PFSK-1 (cell line): ENCODE measurements at regions not wholly inside any gene's neighbourhood (a gene's known extent, or its start where the extent isn't known, plus 50 kb on each side); places are given as distances from the start of the nearest gene placed in this dataset.

ENCODE experiments used
- FOXP2 ChIP-seq: optimal IDR thresholded peaks from 2 replicates; pipeline ENCODE3; 2011; ENCODE audit warnings: borderline replicate concordance, control low read depth, inconsistent platforms; ENCODE audit not compliant: insufficient read depth; ENCODE audit errors: extremely low read length, extremely low read depth
- POLR2AphosphoS5 ChIP-seq: IDR thresholded peaks from 2 replicates; pipeline ENCODE4 v1.6.1; 2012; ENCODE audit warnings: low read depth, mild to moderate bottlenecking, control low read depth, low read length, moderate library complexity
- REST ChIP-seq, 2 experiments: IDR thresholded peaks; 2 replicates each; pipeline versions ENCODE4 v1.6.1 to v1.8.0; 2011 to 2012; ENCODE audit warnings: low read depth in 2 of 2, low read length in 2 of 2, control low read depth in 1 of 2, inconsistent platforms in 1 of 2, mild to moderate bottlenecking in 1 of 2, moderate library complexity in 1 of 2; ENCODE audit not compliant: insufficient read depth in 1 of 2
- SIN3A ChIP-seq: IDR thresholded peaks from 2 replicates; pipeline ENCODE4 v1.6.1; 2012; ENCODE audit warnings: mild to moderate bottlenecking, low read length, moderate library complexity, borderline replicate concordance; ENCODE audit not compliant: insufficient read depth
- TAF1 ChIP-seq: IDR thresholded peaks from 2 replicates; pipeline ENCODE4 v1.6.1; 2012; ENCODE audit warnings: low read length, control low read depth, borderline replicate concordance; ENCODE audit not compliant: insufficient read depth

GRCh38 chr3:31014317-31015040 lies 120.0 kb upstream of the GADL1 start:
- no peak for TF ChIP-seq POLR2AphosphoS5
- no peak for TF ChIP-seq FOXP2
- TF ChIP-seq TAF1 = no peak
- TF ChIP-seq SIN3A = no peak
- TF ChIP-seq REST (IDR thresholded peaks at IDR 0.05; ENCODE audit: insufficient read depth in 1 of 2, low read depth in 2 of 2, low read length in 2 of 2) = no peak

GRCh38 chr3:31016196-31016595 lies 121.7 kb upstream of the GADL1 start:
- TF ChIP-seq SIN3A (no peak), REST (IDR thresholded peaks at IDR 0.05; ENCODE audit: insufficient read depth in 1 of 2, low read depth in 2 of 2, low read length in 2 of 2) (no peak), POLR2AphosphoS5 (no peak), TAF1 (no peak), FOXP2 (no peak)

- no peak for TF ChIP-seq TAF1
- TF ChIP-seq REST (IDR thresholded peaks at IDR 0.05; ENCODE audit: insufficient read depth in 1 of 2, low read depth in 2 of 2, low read length in 2 of 2) = no peak
- TF ChIP-seq FOXP2 = no peak
- no peak for TF ChIP-seq POLR2AphosphoS5
- TF ChIP-seq SIN3A = no peak
Measured at GRCh38 chr3:31022716-31023115, 128.3 kb upstream of the GADL1 start.

GRCh38 chr3:31025541-31025940 lies 131.1 kb upstream of the GADL1 start:
- TF ChIP-seq TAF1 (no peak), REST (IDR thresholded peaks at IDR 0.05; ENCODE audit: insufficient read depth in 1 of 2, low read depth in 2 of 2, low read length in 2 of 2) (no peak), FOXP2 (no peak), POLR2AphosphoS5 (no peak), SIN3A (no peak)

GRCh38 chr3:31027191-31027761 lies 132.8 kb upstream of the GADL1 start:
- TF ChIP-seq SIN3A = no peak
- no peak for TF ChIP-seq POLR2AphosphoS5
- TF ChIP-seq REST (IDR thresholded peaks at IDR 0.05; ENCODE audit: insufficient read depth in 1 of 2, low read depth in 2 of 2, low read length in 2 of 2) = no peak
- no peak for TF ChIP-seq TAF1
- TF ChIP-seq FOXP2 = no peak
